GM12873 (cell line): ENCODE measurements at regions not wholly inside any gene's neighbourhood (a gene's known extent, or its start where the extent isn't known, plus 50 kb on each side); places are given as distances from the start of the nearest gene placed in this dataset.

ENCODE experiments used
- CTCF ChIP-seq: IDR thresholded peaks from 2 replicates; pipeline ENCODE4 v1.5.1; 2012; ENCODE audit warnings: low read depth, mild to moderate bottlenecking, moderate library complexity, low read length, control low read depth; ENCODE audit not compliant: insufficient read depth; ENCODE audit errors: missing control alignments

GRCh38 chr18:24782566-24782965, 322.1 kb downstream of the HRH4 start:
- TF ChIP-seq CTCF, result no peak

- no peak for TF ChIP-seq CTCF
Measured at GRCh38 chr18:24785019-24785418, 324.6 kb downstream of the HRH4 start.

- TF ChIP-seq CTCF, result no peak
Measured at GRCh38 chr18:24786027-24786426, 325.6 kb downstream of the HRH4 start.

GRCh38 chr18:24790347-24790746, 329.9 kb downstream of the HRH4 start:
- no peak for TF ChIP-seq CTCF

GRCh38 chr18:24791751-24792545, 331.5 kb downstream of the HRH4 start:
- no peak for TF ChIP-seq CTCF

GRCh38 chr18:24793742-24794141, 333.3 kb downstream of the HRH4 start:
- no peak for TF ChIP-seq CTCF

GRCh38 chr18:24795129-24795528, 334.7 kb downstream of the HRH4 start:
- no peak for TF ChIP-seq CTCF
